ENCODE measurements at regions not wholly inside any gene's neighbourhood (a gene's known extent, or its start where the extent isn't known, plus 50 kb on each side); places are given as distances from the start of the nearest gene placed in this dataset.

GRCh38 chr9:135221951-135222631 is 134.6 kb downstream of the OLFM1 start:
- no peak for TF ChIP-seq POLR2A (IDR thresholded peaks at IDR 0.05)
- TF ChIP-seq CTCF (IDR thresholded peaks at IDR 0.05): no peak
- TF ChIP-seq EP300 (IDR thresholded peaks at IDR 0.05): no peak
